Ovary (tissue), 7 donors: ENCODE measurements at regions not wholly inside any gene's neighbourhood (a gene's known extent, or its start where the extent isn't known, plus 50 kb on each side); places are given as distances from the start of the nearest gene placed in this dataset.
A peak's percentile ranks its signal among the peaks of the same experiment; 100 is the strongest.

Experiments
- DNase-seq, 5 donors: peaks; one replicate each; pipeline ENCODE4 v3.0.0-alpha.2; 2019 to 2020
- H3K27ac ChIP-seq, 2 donors: fragments of 200-600 bp; one replicate each; pipeline versions ENCODE4 v1.5.1 to v1.8.0; 2019 to 2022
- H3K27me3 ChIP-seq: fragments of 200-600 bp; one replicate; pipeline ENCODE4 v1.8.0; 2022
- H3K36me3 ChIP-seq: fragments of 200-600 bp; sonication (generic); one replicate; pipeline ENCODE4 v1.5.1; 2019
- H3K4me1 ChIP-seq: one replicate; pipeline ENCODE4 v1.8.1; 2013; ENCODE audit warnings: mild to moderate bottlenecking, moderate library complexity; ENCODE audit not compliant: insufficient read depth
- H3K4me3 ChIP-seq: fragments of 200-600 bp; sonication (generic); one replicate; pipeline ENCODE4 v1.5.1; 2017
- H3K9me3 ChIP-seq, 2 donors: fragments of 200-600 bp in 1 of 2; sonication (generic) in 1 of 2; one replicate each; pipeline versions ENCODE4 v1.5.1 to v1.8.1; 2013 to 2019; ENCODE audit warnings: mild to moderate bottlenecking in 1 of 2, moderate library complexity in 1 of 2
- CTCF ChIP-seq, 3 donors: fragments of 450-650 bp in 2 of 3; fragments of 200-600 bp in 1 of 3; IDR thresholded peaks; one replicate each; pipeline versions ENCODE4 v1.5.1 to v1.8.0; 2016 to 2022; ENCODE audit warnings: antibody characterized with exemption in 3 of 3, mild to moderate bottlenecking in 1 of 3
- EP300 ChIP-seq: sonication (generic); formaldehyde crosslinking; IDR thresholded peaks from one replicate; pipeline ENCODE4 v1.6.1; 2017; ENCODE audit warnings: antibody characterized with exemption
- POLR2A ChIP-seq: fragments of 450-650 bp; IDR thresholded peaks from one replicate; pipeline ENCODE4 v1.6.1; 2017; ENCODE audit warnings: antibody characterized with exemption, mild to moderate bottlenecking, moderate library complexity
- WGBS, 3 donors: extraction: QIAGEN DNeasy Blood & Tissue Kit in 1 of 3; methylation state at CpG; one replicate each; pipeline versions ENCODE4 v1.1.5 to v1.1.7; 2013 to 2017; 5-methylcytosine and 5-hydroxymethylcytosine counted together
- intact Hi-C, 4 donors: fragments of 100-400 bp; cut with DNase I; formaldehyde crosslinking; loops; one replicate each; pipeline versions ENCODE4 v1.11.0 to v1.15.1; 2022 to 2023
- donor health status: DM: no; HTN: no; CAD: no; lungs with moderate emphysema.
- donor health status: DM: no; HTN: no; CAD: no.
- donor health status: Bipolar disorder and iron deficiency.
- donor health status: DM: no; HTN: no; CAD: no.
- donor health status: DM: yes; HTN: yes; CAD: no.

GRCh38 chr3:40871394-40871793, 327.9 kb upstream of the CTNNB1 start:
- Histone ChIP-seq H3K27me3 (no peaks in the 10 kb centered on the region), H3K9me3 (no peaks in the 10 kb centered on the region), H3K36me3 (no peaks in the 10 kb centered on the region), H3K4me3 (no peak overlapping the region), H3K27ac (no peak overlapping the region), H3K4me1 (peaks cover 4% of the 10 kb centered on the region)
- no peak for TF ChIP-seq POLR2A
- TF ChIP-seq CTCF (IDR thresholded peaks at IDR 0.05) = no peak
- TF ChIP-seq EP300 = no peak
- DNase-seq = no peak
- intact Hi-C loops = loop anchor here in 1 of 4 donors (10.0 kb wide), 1 partner anchor 323 kb away; the partner anchor contains the start of gene CTNNB1
- 84 to 91% (median 88%) methylated on average over 4 of the region's 4 CpGs for WGBS, 3 donors

- no peaks in the 10 kb centered on the region for H3K9me3 ChIP-seq
- no peak overlapping the region for H3K4me3 ChIP-seq
- no peak overlapping the region for H3K27ac ChIP-seq
- H3K4me1 ChIP-seq = peaks cover 8% of the 10 kb centered on the region
- H3K27me3 ChIP-seq = no peaks in the 10 kb centered on the region
- DNase-seq = no peak
- 79 to 86% (median 82%) methylated on average over 6 of the region's 6 CpGs for WGBS, 3 donors
- TF ChIP-seq CTCF (IDR thresholded peaks at IDR 0.05) (no peak), EP300 (no peak), POLR2A (no peak)
- intact Hi-C loops = loop anchor here in 1 of 4 donors (10.0 kb wide), 1 partner anchor 322 kb away; the partner anchor contains the start of gene CTNNB1
- no peaks in the 10 kb centered on the region for H3K36me3 ChIP-seq
Measured at GRCh38 chr3:40872258-40872920, 326.9 kb upstream of the CTNNB1 start.

- TF ChIP-seq POLR2A (no peak), EP300 (no peak), CTCF (IDR thresholded peaks at IDR 0.05) (no peak)
- Histone ChIP-seq H3K4me1 (peaks cover 9% of the 10 kb centered on the region), H3K9me3 (no peaks in the 10 kb centered on the region), H3K4me3 (no peak overlapping the region), H3K27ac (peak overlapping the region in 1 of 2 donors; percentile 36), H3K36me3 (no peaks in the 10 kb centered on the region), H3K27me3 (no peaks in the 10 kb centered on the region)
- no peak for DNase-seq
- intact Hi-C loops = loop anchor here in 1 of 4 donors (10.0 kb wide), 1 partner anchor 321 kb away; the partner anchor contains the start of gene CTNNB1
- WGBS, 3 donors = 57 to 69% (median 64%) methylated on average over 2 of the region's 2 CpGs
Measured at GRCh38 chr3:40873476-40873875, 325.8 kb upstream of the CTNNB1 start.

- intact Hi-C loops = loop anchor here in 1 of 4 donors (10.0 kb wide), 1 partner anchor 321 kb away; the partner anchor contains the start of gene CTNNB1
- Histone ChIP-seq H3K27ac (no peak overlapping the region), H3K27me3 (no peaks in the 10 kb centered on the region), H3K4me3 (no peak overlapping the region), H3K9me3 (no peaks in the 10 kb centered on the region), H3K4me1 (peaks cover 14% of the 10 kb centered on the region), H3K36me3 (no peaks in the 10 kb centered on the region)
- TF ChIP-seq EP300 (no peak), CTCF (IDR thresholded peaks at IDR 0.05) (no peak), POLR2A (no peak)
- no peak for DNase-seq
- 81 to 85% (median 82%) methylated on average over 6 of the region's 6 CpGs for WGBS, 3 donors
Measured at GRCh38 chr3:40873934-40874699, 325.2 kb upstream of the CTNNB1 start.
